ENCODE measurements at regions not wholly inside any gene's neighbourhood (a gene's known extent, or its start where the extent isn't known, plus 50 kb on each side); places are given as distances from the start of the nearest gene placed in this dataset.

- TF ChIP-seq POLR2AphosphoS5 (IDR thresholded peaks at IDR 0.05) (no peak), CTCF (IDR thresholded peaks at IDR 0.05) (no peak)
These were observed 452.4 kb upstream of the AKR1E2 start for GRCh38 chr10:4373612-4374011.

Data from sigmoid colon (tissue), 4 donors.